HuH-7.5 (cell line): ENCODE measurements at regions not wholly inside any gene's neighbourhood (a gene's known extent, or its start where the extent isn't known, plus 50 kb on each side); places are given as distances from the start of the nearest gene placed in this dataset.

Experiments
- DNase-seq: peaks from one replicate; pipeline ENCODE4 v3.0.0; 2011; ENCODE audit warnings: low spot score

DNA sequence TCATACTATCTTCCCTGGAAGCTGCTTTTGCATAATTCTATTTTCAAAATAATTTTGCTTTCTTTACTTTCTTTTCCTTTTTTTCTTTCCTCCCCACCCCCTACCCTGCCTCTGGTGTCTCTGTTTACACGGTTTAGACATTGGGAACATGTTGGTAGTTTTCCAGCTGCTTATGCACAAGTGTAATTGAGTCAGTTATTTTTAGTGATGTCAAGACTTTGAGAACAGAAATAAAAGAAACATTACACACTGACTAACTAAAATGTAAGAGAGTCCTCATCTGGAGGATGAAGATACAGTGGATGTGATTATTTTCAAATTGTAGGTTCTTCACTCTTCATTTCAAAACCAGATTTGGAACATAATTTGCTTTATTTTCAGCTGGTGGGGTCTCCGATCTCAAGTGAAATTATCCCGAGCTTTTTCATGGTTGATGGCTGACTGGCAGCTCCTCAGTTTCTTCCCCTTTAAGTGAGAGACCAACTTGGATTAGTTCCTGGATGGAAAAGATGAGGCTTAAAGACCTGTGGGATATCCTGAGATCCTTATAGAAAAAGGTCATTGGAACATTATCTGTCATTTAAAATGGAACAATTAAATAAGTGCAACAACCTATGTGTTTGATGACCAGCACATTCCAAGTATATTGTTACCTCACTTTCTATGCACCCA, 154.4 kb upstream of the ZNF462 start:
- DNase-seq, result no peak

DNA sequence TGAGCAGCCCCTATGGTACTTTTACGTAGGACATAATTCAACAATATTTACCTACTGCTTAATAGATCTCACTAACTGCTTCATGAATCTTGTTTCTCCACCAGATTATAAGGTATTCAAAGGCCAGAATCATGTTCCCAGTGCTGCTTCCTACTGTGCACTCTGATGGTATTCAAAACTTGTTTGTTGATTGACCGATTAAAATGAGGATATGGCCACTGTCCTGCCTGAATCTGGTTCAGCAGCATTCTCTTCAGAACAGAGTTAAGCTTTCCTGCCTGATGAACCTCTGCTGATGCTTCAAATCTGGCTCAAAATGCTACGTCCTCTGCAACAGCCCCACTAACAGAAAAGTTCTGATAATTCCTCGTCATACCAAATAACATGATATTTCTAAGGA, 150.7 kb upstream of the ZNF462 start:
- DNase-seq, result no peak

DNA sequence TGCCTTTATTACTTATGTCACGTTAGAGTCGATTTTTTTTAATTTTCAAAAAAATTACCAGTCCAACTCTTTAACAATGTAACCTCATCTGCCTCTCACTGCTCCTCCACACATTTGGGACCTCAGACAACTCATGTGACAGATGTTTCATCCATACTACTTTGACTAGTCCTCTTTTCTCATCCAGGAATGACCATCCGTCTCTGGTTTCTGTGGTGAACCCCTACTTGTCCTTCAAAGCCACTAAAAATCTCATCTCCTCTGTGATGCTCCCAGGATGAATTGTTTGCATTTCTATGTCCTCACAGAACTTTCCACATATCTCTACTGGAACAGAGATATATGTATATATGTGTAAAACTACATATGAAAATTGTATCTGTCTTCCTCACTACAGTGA, 149.8 kb upstream of the ZNF462 start:
- DNase-seq, result no peak

DNA sequence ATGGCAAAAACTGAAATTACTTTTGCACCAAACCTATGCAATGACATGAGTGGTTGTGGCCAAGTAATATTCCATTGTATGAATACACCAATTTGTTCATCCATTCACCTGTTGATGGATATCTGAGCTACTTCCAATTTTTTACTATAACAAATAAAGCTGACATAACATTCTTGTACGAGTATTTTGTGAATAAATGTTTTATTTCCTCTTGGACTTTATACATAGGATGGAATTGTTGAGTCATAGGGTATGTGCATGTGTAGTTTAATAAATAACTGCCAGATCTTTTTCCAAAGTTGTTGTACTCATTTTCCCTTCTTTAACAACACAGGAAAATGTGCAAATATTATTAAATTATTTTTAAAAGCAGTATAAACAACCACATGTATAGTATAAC, 146.1 kb upstream of the ZNF462 start:
- DNase-seq, result no peak

DNA sequence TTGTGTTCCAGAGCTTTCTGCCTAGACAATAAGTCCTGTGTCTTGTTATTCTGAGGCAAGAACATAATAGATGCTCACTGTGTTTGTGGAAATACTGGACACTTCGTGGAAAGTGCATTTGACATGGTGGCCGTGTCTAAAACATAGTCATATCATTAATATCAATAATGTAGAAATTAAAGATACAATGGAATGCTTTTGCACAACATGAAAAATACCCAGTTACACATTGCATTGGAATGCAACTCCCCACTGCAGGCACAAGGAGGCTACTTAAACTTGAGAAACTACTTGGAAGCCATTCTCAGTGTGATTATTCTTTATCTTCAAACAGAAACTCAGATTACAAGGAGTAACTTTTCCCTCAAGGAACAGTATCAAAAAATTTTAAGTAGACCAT, 145.3 kb upstream of the ZNF462 start:
- DNase-seq, result no peak

DNA sequence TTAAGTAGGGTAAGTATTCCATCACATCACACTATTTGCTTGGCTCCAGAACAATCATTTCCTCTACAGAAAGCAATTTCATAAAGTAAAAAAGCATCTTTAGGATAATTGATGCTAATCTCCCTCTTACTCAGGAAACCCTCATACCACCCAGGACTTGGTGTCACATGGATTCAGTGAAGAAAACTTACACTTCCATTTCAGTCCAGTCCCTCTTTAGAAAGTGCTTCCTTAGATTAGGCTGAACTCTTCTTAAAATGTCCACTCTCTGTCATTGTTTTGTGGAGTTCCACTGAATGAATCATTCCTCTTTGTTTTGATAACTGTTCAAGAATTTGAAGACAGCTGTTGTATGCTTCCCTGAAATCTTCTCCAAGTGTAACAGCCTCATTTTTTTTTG, 144.0 kb upstream of the ZNF462 start:
- DNase-seq, result no peak

DNA sequence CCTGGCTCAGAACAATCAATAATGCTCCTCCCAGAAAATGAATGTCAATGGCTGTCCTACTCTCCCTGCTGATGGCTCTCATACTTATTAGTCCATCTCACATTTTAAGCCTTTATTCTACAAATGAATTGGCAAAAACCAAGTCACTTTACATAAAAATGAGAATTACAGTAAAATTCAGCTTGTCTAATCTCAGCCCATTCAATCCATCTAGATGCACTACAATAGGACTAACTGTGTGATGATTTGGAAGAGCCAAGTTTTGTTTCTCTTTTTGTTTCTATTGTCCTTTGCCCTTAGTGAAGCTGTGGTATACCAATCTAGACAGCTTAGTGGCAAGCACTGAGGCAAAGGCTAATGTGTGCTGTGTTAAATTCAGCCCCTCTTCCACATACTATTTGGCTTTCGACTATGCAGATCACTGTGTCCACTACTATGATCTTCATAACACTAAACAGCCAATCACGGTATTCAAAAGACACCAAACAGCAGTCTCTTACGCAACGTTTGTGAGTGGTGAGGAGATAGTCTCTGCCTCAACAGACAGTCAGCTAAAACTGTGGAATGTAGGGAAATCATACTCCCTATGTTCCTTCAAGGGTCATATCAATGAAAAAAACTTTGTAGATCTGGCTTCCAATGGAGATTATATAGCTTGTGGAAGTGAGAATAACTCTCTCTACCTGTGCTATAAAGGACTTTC, 140.8 kb upstream of the ZNF462 start:
- DNase-seq, result no peak

DNA sequence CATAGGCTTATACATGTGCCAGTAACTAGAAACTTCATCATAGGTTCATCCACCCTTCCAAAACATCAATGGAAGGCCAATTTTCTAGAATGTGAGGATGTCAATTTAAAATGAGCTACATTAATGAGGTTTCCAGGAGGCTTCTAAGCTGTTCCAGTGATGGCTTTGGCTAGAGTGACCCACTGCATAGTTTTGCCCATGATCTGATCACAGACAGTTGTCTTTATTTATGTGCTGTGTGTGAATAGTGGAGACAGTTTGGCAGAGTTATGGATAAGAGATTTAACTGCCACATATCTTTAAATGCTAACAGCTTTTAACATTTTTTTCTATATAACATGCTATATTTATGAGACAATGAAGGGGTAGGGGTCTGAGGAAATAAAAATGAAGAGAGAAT, 139.0 kb upstream of the ZNF462 start:
- DNase-seq, result no peak

DNA sequence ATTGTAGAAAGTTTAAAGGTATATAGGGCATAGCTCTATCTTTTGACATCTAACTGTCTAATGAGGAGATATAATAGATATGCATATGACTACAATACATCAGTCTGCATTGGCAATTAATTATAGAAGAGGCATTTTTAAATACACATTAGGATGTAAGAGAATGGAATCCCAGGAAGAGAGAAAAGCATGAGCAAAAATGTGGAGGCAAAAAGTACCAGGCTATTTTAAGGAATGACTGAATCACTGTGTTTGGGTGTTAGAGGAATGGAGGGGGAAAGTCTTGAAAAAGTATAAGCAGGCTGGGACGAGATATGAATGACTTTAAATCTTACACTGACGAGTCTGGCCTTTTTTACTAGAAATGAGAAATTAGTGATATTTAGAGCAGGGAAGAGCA, 138.4 kb upstream of the ZNF462 start:
- DNase-seq, result no peak

DNA sequence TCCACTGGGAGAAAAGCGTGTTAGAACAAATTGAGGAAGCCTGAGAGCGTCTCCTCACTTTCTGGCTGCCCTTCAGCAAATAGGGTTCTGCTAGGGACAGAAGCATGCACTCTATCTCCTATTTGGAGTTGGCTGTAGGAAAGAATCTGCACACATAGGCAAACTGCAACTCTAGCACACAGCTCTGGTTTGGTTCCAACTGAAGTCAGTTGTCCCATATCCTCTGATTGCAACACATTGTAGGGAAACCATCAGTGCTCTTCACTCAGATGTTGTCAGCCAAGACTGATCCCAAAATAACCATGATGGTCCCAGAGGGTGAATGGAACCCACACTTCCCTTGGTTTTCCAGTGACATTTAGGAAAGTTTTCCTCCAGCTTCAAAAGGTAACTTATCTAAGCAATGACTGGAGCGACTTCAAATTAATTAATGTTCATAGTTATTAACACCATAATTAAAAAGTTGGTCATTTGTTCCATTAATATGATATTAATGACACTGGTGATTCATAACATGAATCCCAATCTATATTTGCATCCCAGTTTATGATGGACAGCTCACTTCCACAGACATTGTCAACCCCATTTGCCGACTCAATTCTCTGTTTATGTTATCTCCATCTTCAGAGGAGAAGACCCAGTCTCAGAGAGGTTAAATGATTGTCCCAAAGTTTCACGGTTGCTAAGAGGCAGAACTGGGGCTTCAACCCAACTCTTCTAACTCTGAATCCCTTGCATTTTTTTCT, 136.7 kb upstream of the ZNF462 start:
- no peak for DNase-seq

DNA sequence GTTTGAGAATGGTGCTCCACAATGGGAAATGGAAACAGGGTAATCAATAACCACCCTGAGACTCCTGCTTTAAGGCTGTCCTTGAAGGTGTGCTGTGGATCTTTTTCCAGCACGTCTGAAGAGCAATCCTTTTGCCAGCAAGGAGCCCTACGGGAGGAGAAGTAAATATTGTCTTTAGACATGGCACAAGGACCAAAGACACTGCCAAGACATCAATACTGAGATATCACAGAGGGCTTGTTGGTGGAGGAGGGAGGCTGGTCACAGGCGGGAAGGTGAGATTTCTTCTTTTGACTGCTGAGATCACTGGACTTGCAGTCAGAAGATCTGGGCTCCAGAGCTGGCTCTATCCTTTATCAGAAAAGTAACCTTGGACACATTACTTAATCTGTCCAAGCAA, 135.0 kb upstream of the ZNF462 start:
- DNase-seq, result no peak

DNA sequence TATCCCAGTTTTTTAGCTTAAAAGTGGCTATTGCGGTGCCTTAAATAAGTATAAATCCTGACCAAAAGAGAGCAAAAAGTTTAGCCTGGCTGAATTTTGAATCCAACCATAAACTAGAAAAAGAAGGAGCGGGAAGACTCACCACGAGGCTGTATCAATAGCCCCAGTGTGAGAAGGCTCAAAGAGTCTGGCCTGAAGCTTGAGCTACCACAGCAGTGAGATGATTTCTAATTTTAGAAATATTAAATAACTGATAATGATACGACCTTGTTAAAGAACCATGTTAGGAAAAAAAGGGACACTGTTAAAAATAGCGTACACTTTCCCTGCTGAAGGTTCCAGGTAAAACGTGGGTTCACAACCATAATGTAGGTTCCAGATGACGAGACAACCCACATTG, 134.1 kb upstream of the ZNF462 start:
- DNase-seq, result no peak

DNA sequence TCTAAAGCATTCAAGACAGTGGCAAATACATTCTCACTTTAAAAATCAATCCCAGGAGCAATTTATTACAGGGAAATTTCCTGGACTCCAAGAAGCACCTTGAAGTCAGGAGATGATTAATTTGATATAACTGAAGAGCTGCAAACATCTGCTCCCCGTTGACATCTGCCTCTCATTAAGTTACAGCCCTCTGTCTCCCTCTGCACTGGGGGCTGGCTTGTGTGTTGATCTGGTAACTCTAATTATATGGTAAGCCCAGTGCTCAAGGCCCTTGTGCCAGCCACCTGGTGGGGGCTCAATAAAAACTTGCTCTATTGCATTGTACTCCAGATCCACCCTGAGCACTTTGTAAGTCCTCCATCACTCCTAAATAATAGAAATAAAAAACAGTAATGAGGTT, 131.1 kb upstream of the ZNF462 start:
- no peak for DNase-seq

DNA sequence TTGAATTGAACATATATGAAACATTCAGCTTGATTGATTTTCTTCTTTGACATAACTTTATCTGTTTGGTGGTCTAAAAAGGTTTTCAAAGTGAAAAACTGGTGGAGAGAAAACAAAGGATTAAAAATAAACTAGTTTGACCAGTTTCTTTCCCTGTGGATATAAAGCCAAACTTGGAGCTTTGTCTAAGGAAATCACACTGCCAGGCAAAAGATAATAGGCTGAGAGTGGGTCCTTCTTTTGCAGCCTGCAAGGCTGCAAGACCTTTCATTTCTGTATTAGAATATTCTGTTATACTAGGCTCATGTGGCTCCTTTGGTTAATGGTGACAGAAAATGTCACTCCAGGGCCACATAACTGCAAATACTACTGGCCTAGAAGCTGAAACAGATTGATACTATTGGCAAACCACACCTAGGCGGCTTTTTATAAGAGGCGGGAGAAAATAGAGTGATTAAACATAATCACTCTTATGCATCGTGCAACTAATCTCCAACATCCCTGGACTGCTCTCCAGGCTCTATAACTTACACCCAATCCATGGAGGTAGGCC, 129.1 kb upstream of the ZNF462 start:
- no peak for DNase-seq

DNA sequence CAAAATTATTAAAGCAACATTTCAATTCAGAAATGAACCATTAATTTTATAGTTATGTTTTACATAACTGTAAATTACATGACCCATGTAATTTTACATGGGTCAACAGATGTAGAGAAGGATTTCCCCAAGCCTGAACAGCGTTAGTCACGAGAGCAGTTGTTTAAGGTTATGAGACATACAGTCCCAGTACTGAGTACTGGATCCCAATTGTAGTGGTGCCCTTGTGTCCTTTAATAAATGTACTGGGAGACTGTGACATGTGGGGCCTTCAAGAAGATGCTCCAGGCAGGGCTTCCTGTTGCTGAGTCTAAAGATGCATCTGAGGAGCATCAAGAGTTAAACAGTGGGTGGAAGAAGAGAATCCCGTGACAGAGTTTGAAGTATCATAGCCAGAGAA, 125.5 kb upstream of the ZNF462 start:
- DNase-seq, result no peak

DNA sequence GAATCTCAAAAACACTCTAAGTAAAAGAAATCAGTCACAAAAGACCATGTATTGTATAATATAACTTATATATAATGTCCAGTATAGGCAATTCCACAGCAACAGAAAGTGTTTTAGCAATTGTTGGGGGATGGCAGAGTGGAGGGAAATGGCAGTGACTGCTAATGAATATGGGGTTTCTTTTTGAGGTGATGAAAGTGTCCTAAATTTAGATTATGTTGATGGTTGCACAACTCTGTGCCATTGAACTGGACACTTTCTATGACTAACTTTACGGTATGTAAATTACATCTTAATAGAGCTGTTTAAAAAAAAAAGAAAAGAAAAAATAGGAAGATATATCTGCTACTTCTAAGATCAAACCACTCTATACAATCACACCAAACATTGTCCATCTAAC, 124.9 kb upstream of the ZNF462 start:
- no peak for DNase-seq

DNA sequence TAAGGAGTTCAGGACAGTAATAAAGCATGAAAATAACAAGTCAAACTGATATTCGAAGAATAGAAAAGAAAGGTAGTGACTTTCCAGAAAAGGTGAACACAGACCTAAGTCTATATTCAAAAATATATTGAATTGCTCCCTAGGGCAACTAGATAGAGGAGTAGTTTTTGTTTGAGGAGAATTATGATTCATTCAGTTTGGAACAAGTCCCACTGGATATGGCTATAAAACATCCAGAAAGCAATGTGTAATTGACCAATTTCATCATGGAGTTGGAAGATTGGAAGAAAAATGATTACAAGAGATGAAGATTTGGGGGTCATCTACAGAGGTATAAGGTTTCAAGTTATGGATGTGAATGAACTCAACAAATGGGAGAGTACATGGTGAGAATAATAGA, 117.5 kb upstream of the ZNF462 start:
- no peak for DNase-seq

DNA sequence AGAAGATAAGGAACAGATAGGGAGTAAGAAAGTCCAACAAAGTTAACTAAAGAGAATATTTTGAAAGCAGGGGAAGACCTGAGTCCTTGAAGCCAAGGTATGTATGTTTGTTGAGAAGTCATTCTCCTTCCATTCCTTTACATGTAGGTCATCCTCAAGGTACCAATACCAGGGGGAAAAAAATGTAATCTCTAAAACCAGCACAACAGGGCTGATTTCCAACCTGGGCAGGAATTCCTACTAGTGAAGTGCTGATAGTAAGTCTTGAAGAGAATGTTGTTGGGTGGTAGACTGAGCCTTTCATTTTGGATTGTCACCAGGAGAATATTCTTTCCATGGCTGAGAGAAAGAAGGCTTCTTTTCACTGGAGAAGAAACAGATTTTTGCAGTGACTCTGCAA, 117.1 kb upstream of the ZNF462 start:
- no peak for DNase-seq

DNA sequence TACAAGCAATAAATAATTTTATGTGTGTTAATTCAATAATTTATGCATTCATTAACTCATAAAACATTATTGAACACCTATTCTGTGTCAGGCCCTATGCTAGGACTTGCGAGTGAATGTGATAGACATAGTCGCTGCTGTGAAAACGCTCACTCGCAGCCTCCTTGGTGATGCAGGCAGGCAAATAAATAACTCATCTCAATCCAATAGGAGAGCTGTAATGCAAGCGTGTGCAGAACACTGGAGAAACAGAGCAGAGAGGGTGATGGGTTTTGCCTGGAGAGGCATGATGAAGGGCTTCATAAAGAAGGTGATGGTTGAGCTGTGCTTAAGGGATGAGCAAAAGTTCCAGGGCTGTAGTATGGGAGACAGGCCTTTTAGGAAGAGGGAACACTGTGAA, 111.3 kb upstream of the ZNF462 start:
- DNase-seq, result no peak

DNA sequence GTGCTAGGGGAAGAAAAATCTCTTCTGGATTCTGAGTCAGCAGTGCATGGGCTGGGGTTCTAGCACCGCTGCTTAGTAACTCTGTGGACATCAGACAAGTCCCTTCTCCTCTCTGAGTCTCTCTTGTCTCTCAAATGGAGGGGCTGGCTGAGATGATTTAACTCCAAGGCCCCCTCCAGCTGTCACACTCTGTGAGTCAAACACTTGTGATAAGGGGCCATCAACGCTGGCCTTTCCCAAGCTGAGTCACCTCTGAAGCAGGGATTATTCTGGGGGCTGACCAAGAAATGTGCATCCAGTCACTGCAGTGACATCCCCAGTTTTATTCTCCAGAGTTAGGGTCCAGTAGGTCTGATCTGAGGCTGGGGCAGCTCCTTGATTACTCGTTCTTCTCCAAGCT, 110.4 kb upstream of the ZNF462 start:
- no peak for DNase-seq

DNA sequence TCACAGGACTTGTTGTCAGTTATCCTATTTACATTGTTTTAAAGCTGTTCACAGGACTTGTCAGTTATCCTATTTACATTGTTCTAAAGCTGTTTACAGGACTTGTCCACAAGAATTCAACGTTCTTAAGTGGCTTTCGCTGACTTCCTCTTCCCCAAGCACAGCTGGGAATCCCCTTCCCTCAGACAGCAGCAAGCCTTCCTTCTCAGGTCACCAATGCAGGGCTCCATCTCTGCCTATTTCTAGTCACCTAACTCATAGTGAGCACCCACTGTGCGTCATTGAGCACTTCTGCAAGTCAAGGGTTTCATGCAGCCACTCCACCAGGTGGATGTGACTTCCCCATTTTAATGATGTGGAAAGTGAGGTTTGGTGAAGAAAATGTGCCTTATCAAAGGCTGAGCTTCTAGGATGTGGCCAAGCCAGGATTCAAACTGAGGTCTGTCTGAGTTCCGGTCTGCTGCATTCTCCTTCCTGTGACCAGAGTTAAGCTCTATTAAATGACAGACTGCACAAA, 109.8 kb upstream of the ZNF462 start:
- no peak for DNase-seq

DNA sequence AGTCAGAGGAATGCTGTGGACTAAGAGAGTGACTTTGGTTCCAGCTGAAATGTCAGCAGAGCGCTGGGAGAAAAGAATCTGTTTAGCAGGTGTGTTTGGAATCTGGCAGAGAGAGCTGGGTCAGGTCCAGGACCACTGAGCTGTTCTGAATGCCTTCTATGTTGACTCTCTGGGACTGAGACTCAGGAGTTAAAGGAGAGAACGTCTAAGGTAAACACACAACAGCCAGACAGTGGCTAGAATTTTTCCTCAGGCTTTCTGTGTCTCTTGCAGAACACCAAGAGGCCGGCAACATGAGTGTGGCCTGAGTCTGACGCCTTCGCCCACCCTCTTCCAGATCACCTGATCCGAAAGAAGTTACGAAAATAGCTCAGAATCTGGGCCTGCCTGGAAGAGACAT, 107.2 kb upstream of the ZNF462 start:
- DNase-seq, result no peak

DNA sequence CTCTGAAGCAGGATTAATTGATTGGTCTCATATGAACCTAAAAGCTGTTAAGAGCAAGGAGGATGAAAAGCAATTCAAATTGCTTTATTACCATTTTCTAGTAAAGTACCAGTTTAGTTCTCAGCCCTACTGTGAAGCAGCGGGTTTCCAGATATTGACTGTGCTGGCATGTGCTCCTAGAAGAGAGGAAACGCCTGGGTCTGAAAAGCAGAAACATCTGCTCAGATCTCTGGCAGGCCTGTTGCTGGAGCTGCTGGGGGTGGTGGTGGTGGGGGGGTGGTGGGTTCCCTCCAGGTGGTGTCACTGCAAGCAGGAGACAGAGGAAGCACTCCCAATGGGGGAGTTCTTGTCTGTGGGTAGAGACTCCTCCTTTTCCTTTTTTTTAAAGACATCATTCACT, 105.5 kb upstream of the ZNF462 start:
- DNase-seq, result no peak
